H1 (cell line): ENCODE measurements at regions not wholly inside any gene's neighbourhood (a gene's known extent, or its start where the extent isn't known, plus 50 kb on each side); places are given as distances from the start of the nearest gene placed in this dataset.

ENCODE experiments used
- CTCF ChIA-PET: fragments of 300-600 bp; sonication (Branson Sonifier 250); formaldehyde crosslinking; loops from one replicate; lab custom pipeline; 2021; ENCODE audit not compliant: partially characterized antibody; lab: Charles Lee
- POLR2A ChIA-PET: fragments of 300-600 bp; sonication (Branson Sonifier 250); formaldehyde crosslinking; loops from one replicate; lab custom pipeline; 2021; ENCODE audit warnings: inconsistent platforms; ENCODE audit not compliant: partially characterized antibody; lab: Charles Lee
- DNase-seq, 2 experiments: peaks; one replicate each; pipeline versions ENCODE4 v3.0.0 to v3.0.0-alpha.2; 2010 to 2022; ENCODE audit warnings: low spot score in 2 of 2, low read depth in 1 of 2, mixed read lengths in 1 of 2
- FAIRE-seq: peaks from 2 replicates; lab custom pipeline; 2011; peaks lifted over from hg19 to GRCh38; lab: Jason Lieb, UNC
- H2AFZ ChIP-seq: 2 replicates; pipeline ENCODE4 v1.8.1; 2012; ENCODE audit warnings: low read length, inconsistent platforms
- H2AK5ac ChIP-seq: 2 replicates; pipeline ENCODE4 v1.6.1; 2013; ENCODE audit warnings: low read depth, low read length
- H2BK120ac ChIP-seq: replicated peaks from 2 replicates; pipeline ENCODE3; 2013; ENCODE audit warnings: low read depth, low read length, inconsistent platforms
- H2BK12ac ChIP-seq: 2 replicates; pipeline ENCODE4 v1.6.1; 2013; ENCODE audit warnings: low read depth, low read length
- H2BK15ac ChIP-seq: 2 replicates; pipeline ENCODE4 v1.6.1; 2013; ENCODE audit warnings: low read length
- H2BK20ac ChIP-seq: 2 replicates; pipeline ENCODE4 v1.6.1; 2013; ENCODE audit warnings: low read length
- H2BK5ac ChIP-seq: 2 replicates; pipeline ENCODE4 v1.6.1; 2013; ENCODE audit warnings: low read depth, low read length
- H3K14ac ChIP-seq: 2 replicates; pipeline ENCODE4 v1.6.1; 2013; ENCODE audit warnings: inconsistent platforms; ENCODE audit not compliant: insufficient read length
- H3K18ac ChIP-seq: 2 replicates; pipeline ENCODE4 v1.6.1; 2013; ENCODE audit warnings: low read length; ENCODE audit errors: extremely low read depth
- H3K23ac ChIP-seq: 2 replicates; pipeline ENCODE4 v1.6.1; 2013; ENCODE audit warnings: inconsistent platforms; ENCODE audit not compliant: insufficient read length
- H3K23me2 ChIP-seq: 2 replicates; pipeline ENCODE4 v1.6.1; 2013; ENCODE audit warnings: low read depth, low read length
- H3K27ac ChIP-seq: 2 replicates; pipeline ENCODE4 v1.6.1; 2011; ENCODE audit warnings: low read depth, low read length, inconsistent platforms
- H3K27me3 ChIP-seq, 4 experiments: replicated peaks in 1 of 4; 1 replicate in 1 of 4; 2 replicates in 3 of 4; pipeline versions ENCODE4 v1.6.1 to v1.8.1; 2011 to 2013; ENCODE audit warnings: low read length in 3 of 4, mild to moderate bottlenecking in 3 of 4, inconsistent platforms in 2 of 4, mixed read lengths in 2 of 4, moderate library complexity in 1 of 4; ENCODE audit not compliant: control insufficient read depth in 3 of 4, insufficient read depth in 3 of 4; ENCODE audit errors: extremely low read depth in 1 of 4
- H3K36me3 ChIP-seq, 4 experiments: 2 replicates each; pipeline versions ENCODE4 v1.6.1 to v1.8.1; 2011 to 2013; ENCODE audit warnings: mild to moderate bottlenecking in 4 of 4, low read length in 3 of 4, moderate library complexity in 2 of 4, control low read depth in 1 of 4, inconsistent platforms in 1 of 4; ENCODE audit not compliant: insufficient read depth in 4 of 4, control insufficient read depth in 2 of 4
- H3K4ac ChIP-seq: replicated peaks from 2 replicates; pipeline ENCODE3; 2013; ENCODE audit warnings: low read length, low read depth, mixed read lengths, inconsistent platforms; ENCODE audit not compliant: insufficient read length
- H3K4me1 ChIP-seq, 4 experiments: replicated peaks in 1 of 4; 1 replicate in 1 of 4; 2 replicates in 3 of 4; pipeline versions ENCODE4 v1.6.1 to v1.8.1; 2011 to 2013; ENCODE audit warnings: low read length in 3 of 4, inconsistent platforms in 2 of 4, mixed read lengths in 1 of 4; ENCODE audit not compliant: insufficient read depth in 4 of 4, control insufficient read depth in 3 of 4
- H3K4me2 ChIP-seq, 2 experiments: 2 replicates each; pipeline versions ENCODE4 v1.6.1 to v1.8.1; 2011 to 2013; ENCODE audit warnings: low read depth in 2 of 2, low read length in 2 of 2, control low read depth in 1 of 2, inconsistent platforms in 1 of 2, mild to moderate bottlenecking in 1 of 2; ENCODE audit not compliant: insufficient read depth in 1 of 2
- H3K4me3 ChIP-seq, 4 experiments: fragments of 200-600, 300-600 bp in 1 of 4; sonication (generic), shearing (Covaris generic), sonication (Bioruptor Twin) in 1 of 4; 2 replicates each; pipeline versions ENCODE4 v1.5.1 to v1.8.1; 2011 to 2016; ENCODE audit warnings: low read length in 4 of 4, low read depth in 3 of 4, control low read depth in 2 of 4, inconsistent platforms in 2 of 4, mild to moderate bottlenecking in 2 of 4, mixed read lengths in 1 of 4, moderate library complexity in 1 of 4; ENCODE audit not compliant: insufficient read depth in 2 of 4; ENCODE audit errors: extremely low read depth in 1 of 4
- H3K56ac ChIP-seq: replicated peaks from 2 replicates; pipeline ENCODE3; 2013; ENCODE audit warnings: low read depth, mild to moderate bottlenecking, mixed read lengths, low read length, inconsistent platforms; ENCODE audit not compliant: insufficient read length
- H3K79me1 ChIP-seq: 2 replicates; pipeline ENCODE4 v1.6.1; 2013; ENCODE audit warnings: low read depth, low read length, control low read depth
- H3K79me2 ChIP-seq, 2 experiments: 2 replicates each; pipeline versions ENCODE4 v1.6.1 to v1.8.1; 2012 to 2013; ENCODE audit warnings: low read length in 2 of 2, mild to moderate bottlenecking in 2 of 2, inconsistent platforms in 1 of 2; ENCODE audit not compliant: insufficient read depth in 2 of 2, control insufficient read depth in 1 of 2
- H3K9ac ChIP-seq, 4 experiments: replicated peaks in 1 of 4; 1 replicate in 1 of 4; 2 replicates in 3 of 4; pipeline versions ENCODE4 v1.6.1 to v1.8.1; 2011 to 2013; ENCODE audit warnings: low read depth in 3 of 4, low read length in 3 of 4, control low read depth in 2 of 4, mild to moderate bottlenecking in 2 of 4, moderate library complexity in 2 of 4, inconsistent platforms in 1 of 4; ENCODE audit errors: extremely low read depth in 1 of 4
- H3K9me3 ChIP-seq, 2 experiments: 2 replicates each; pipeline versions ENCODE4 v1.6.1 to v1.8.1; 2012 to 2013; ENCODE audit warnings: mild to moderate bottlenecking in 2 of 2, moderate library complexity in 2 of 2, control low read depth in 1 of 2, inconsistent platforms in 1 of 2, low read depth in 1 of 2, low read length in 1 of 2, mixed read lengths in 1 of 2; ENCODE audit not compliant: insufficient read depth in 2 of 2
- H4K20me1 ChIP-seq, 2 experiments: replicated peaks in 1 of 2; 2 replicates each; pipeline versions ENCODE3 to v1.8.1; 2011 to 2013; ENCODE audit warnings: inconsistent platforms in 2 of 2, low read length in 2 of 2, mild to moderate bottlenecking in 1 of 2; ENCODE audit not compliant: insufficient read depth in 2 of 2, control insufficient read depth in 1 of 2
- H4K5ac ChIP-seq: 2 replicates; pipeline ENCODE4 v1.6.1; 2013; ENCODE audit warnings: low read length, low read depth, mixed read lengths, inconsistent platforms; ENCODE audit not compliant: insufficient read length
- H4K8ac ChIP-seq: 2 replicates; pipeline ENCODE4 v1.8.0; 2013; ENCODE audit warnings: mild to moderate bottlenecking, moderate library complexity, low read length, inconsistent platforms; ENCODE audit not compliant: insufficient read depth; ENCODE audit errors: extremely low read depth
- H4K91ac ChIP-seq: replicated peaks from 2 replicates; pipeline ENCODE3; 2013; ENCODE audit warnings: low read length, mixed read lengths, inconsistent platforms; ENCODE audit not compliant: insufficient read length
- CBX8 ChIP-seq: fragments of 300-800, 300-1000 bp; sonication (generic); IDR thresholded peaks from 2 replicates; pipeline ENCODE4 v1.7.1; 2016; ENCODE audit warnings: low read depth, low read length, borderline replicate concordance
- JUND ChIP-seq: IDR thresholded peaks from 2 replicates; pipeline ENCODE4 v1.6.1; 2011; ENCODE audit warnings: mild to moderate bottlenecking, improper control_type of control experiment, low read length
- PHF8 ChIP-seq: fragments of 200-600 bp; sonication (generic); conservative IDR thresholded peaks from 2 replicates; pipeline ENCODE4 v1.7.1; 2012; ENCODE audit warnings: low read depth, mild to moderate bottlenecking, inconsistent platforms, low read length, moderate library complexity
- RXRA ChIP-seq: IDR thresholded peaks from 2 replicates; pipeline ENCODE4 v1.6.1; 2011; ENCODE audit warnings: low read depth, mild to moderate bottlenecking, low read length, moderate library complexity; ENCODE audit not compliant: insufficient read depth
- SAP30 ChIP-seq: fragments of 300-600 bp; sonication (generic); IDR thresholded peaks from 2 replicates; pipeline ENCODE4 v1.7.1; 2012; ENCODE audit warnings: low read length, moderate library complexity, mild to moderate bottlenecking, inconsistent platforms; ENCODE audit not compliant: insufficient read depth, insufficient replicate concordance
- SIN3A ChIP-seq, 2 experiments: IDR thresholded peaks in 1 of 2; conservative IDR thresholded peaks in 1 of 2; 2 replicates each; pipeline ENCODE4 v1.6.1; 2011 to 2012; ENCODE audit warnings: low read length in 2 of 2, improper control_type of control experiment in 1 of 2, low read depth in 1 of 2, mild to moderate bottlenecking in 1 of 2
- SIRT6 ChIP-seq: IDR thresholded peaks from one replicate; pipeline ENCODE4 v1.7.1; 2012; ENCODE audit warnings: low read length, inconsistent platforms
- TAF1 ChIP-seq: IDR thresholded peaks from 2 replicates; pipeline ENCODE4 v1.6.1; 2011; ENCODE audit warnings: mild to moderate bottlenecking, low read depth, low read length
- TBP ChIP-seq: IDR thresholded peaks from 2 replicates; pipeline ENCODE4 v1.6.1; 2011; ENCODE audit warnings: low read depth, low read length, improper control_type of control experiment
- WGBS, 2 experiments: shearing (Covaris generic) in 1 of 2; methylation state at CpG; one replicate each; pipeline versions ENCODE4 v1.1.6 to v1.1.7; 2013 to 2015; ENCODE audit warnings: low lambda C conversion rate in 2 of 2, mixed read lengths in 2 of 2, inconsistent platforms in 1 of 2, low coverage in 1 of 2, missing lambda C conversion rate in 1 of 2; ENCODE audit not compliant: insufficient replicate concordance in 2 of 2, insufficient coverage in 1 of 2, insufficient read length in 1 of 2; ENCODE audit errors: extremely low coverage in 1 of 2, missing lambda C conversion rate in 1 of 2; 5-methylcytosine and 5-hydroxymethylcytosine counted together

GRCh38 chr4:128653527-128654444, 155.7 kb upstream of the JADE1 start:
- Histone ChIP-seq H3K4me1 (peaks cover 0 to 4% (median under 1%) of the 10 kb centered on the region in 4 experiments; a peak in 2 of 7 replicates), H3K14ac (no peak overlapping the region), H3K9ac (no peak overlapping the region), H2AFZ (peak overlapping the region; percentile 78), H2BK5ac (peak overlapping the region; percentile 0; the same call in 1 of the 2 replicates), H2BK12ac (peak overlapping the region; percentile 11; the same call in 1 of the 2 replicates)
- TF ChIP-seq TBP: no peak
- TF ChIP-seq JUND: no peak
- TF ChIP-seq CBX8: no peak
- no peak for TF ChIP-seq SIRT6
- TF ChIP-seq RXRA: no peak
- TF ChIP-seq PHF8: no peak
- TF ChIP-seq SAP30: no peak
- TF ChIP-seq TAF1: no peak
- TF ChIP-seq SIN3A (conservative IDR thresholded peaks at IDR 0.05 in 1 of 2, IDR thresholded peaks at IDR 0.05 in 1 of 2; ENCODE audit: low read depth in 1 of 2, low read length in 2 of 2): no peak
- TF ChIP-seq, all 59 proteins: peak for 0
- Histone ChIP-seq H3K4ac (no peak overlapping the region), H3K9me3 (peaks cover 8 to 13% of the 10 kb centered on the region in 2 experiments; a peak in 2 of 4 replicates), H3K4me3 (no peak overlapping the region), H3K27me3 (no peaks in the 10 kb centered on the region), H3K23me2 (no peaks in the 10 kb centered on the region), H4K91ac (no peak overlapping the region), H4K20me1 (no peaks in the 10 kb centered on the region), H3K56ac (no peak overlapping the region), H3K23ac (no peak overlapping the region), H2AK5ac (no peak overlapping the region), H3K4me2 (no peak overlapping the region), H3K36me3 (peaks cover 0 to 3% (median 0%) of the 10 kb centered on the region in 4 experiments; a peak in 2 of 8 replicates), H4K8ac (no peak overlapping the region), H4K5ac (no peak overlapping the region), H3K18ac (no peak overlapping the region; the same call in 1 of the 2 replicates), H3K79me1 (no peaks in the 10 kb centered on the region; the same call in 1 of the 2 replicates), H2BK120ac (no peak overlapping the region), H3K79me2 (no peaks in the 10 kb centered on the region), H2BK20ac (peak overlapping the region; percentile 73; the same call in 1 of the 2 replicates), H2BK15ac (no peak overlapping the region), H3K27ac (no peak overlapping the region)
- FAIRE-seq (peak; percentile 75), DNase-seq (no peak)
- 72% methylated on average over 8 of the region's 8 CpGs; no CpG with 5 or more reads in 1 of the 2 experiments for WGBS, 2 experiments
- POLR2A ChIA-PET: interaction anchor here (0.6 to 2.2 kb wide), 4 partner anchors 8 to 158 kb away, joined by 3 to 9 read pairs (median 4); partner anchors contain the start of gene JADE1
- CTCF ChIA-PET: interaction anchor here (0.6 to 1.3 kb wide), 9 partner anchors 18 to 332 kb away, joined by 3 to 5 read pairs (median 3); partner anchors contain the start of gene JADE1
